Endothelial cell of umbilical vein (primary cell): ENCODE measurements at regions not wholly inside any gene's neighbourhood (a gene's known extent, or its start where the extent isn't known, plus 50 kb on each side); places are given as distances from the start of the nearest gene placed in this dataset.

ENCODE experiments used
- BruUV-seq: library from RNA; stranded (reverse); fragments of 400-500 nt; replicated peaks from 2 replicates; lab custom pipeline; 2021; lab: Mats Ljungman, UMichigan
- CTCF ChIA-PET: fragments of 300-600, 350-600 bp; sonication (Branson Sonifier 250); formaldehyde crosslinking; loops from one replicate; lab custom pipeline; 2021; ENCODE audit warnings: antibody characterized with exemption, inconsistent platforms; lab: Charles Lee
- POLR2A ChIA-PET: fragments of 300-600, 350-600 bp; sonication (Branson Sonifier 250); formaldehyde crosslinking; loops from one replicate; lab custom pipeline; 2021; ENCODE audit warnings: antibody characterized with exemption, inconsistent platforms; lab: Charles Lee
- DNase-seq: peaks from one replicate; pipeline ENCODE4 v3.0.0-alpha.2; 2011; ENCODE audit warnings: low read depth, low spot score
- FAIRE-seq: peaks from 2 replicates; lab custom pipeline; 2011; peaks lifted over from hg19 to GRCh38; lab: Jason Lieb, UNC
- H2AFZ ChIP-seq: 2 replicates; pipeline ENCODE4 v1.6.0; 2012; ENCODE audit warnings: low read depth, low read length, control low read depth, inconsistent platforms
- H3K27ac ChIP-seq: 2 replicates; pipeline ENCODE4 v1.5.1; 2011; ENCODE audit warnings: low read depth, mild to moderate bottlenecking, control low read depth, low read length, moderate library complexity; ENCODE audit not compliant: insufficient read depth
- H3K27me3 ChIP-seq, 2 experiments: 2 replicates each; pipeline versions ENCODE4 v1.6.0 to v1.6.1; 2011; ENCODE audit warnings: low read length in 2 of 2, mixed read lengths in 1 of 2; ENCODE audit not compliant: control insufficient read depth in 2 of 2, insufficient read depth in 2 of 2
- H3K36me3 ChIP-seq, 2 experiments: 2 replicates in 1 of 2; 3 replicates in 1 of 2; pipeline ENCODE4 v1.5.1; 2011; ENCODE audit warnings: low read length in 2 of 2, mild to moderate bottlenecking in 1 of 2, moderate library complexity in 1 of 2; ENCODE audit not compliant: control insufficient read depth in 2 of 2, insufficient read depth in 2 of 2; ENCODE audit errors: extremely low read depth in 1 of 2
- H3K4me1 ChIP-seq: 3 replicates; pipeline ENCODE4 v1.5.1; 2011; ENCODE audit warnings: mild to moderate bottlenecking, low read length; ENCODE audit not compliant: control insufficient read depth, insufficient read depth; ENCODE audit errors: extremely low read depth
- H3K4me2 ChIP-seq: 2 replicates; pipeline ENCODE4 v1.6.1; 2011; ENCODE audit warnings: low read length, control low read depth, mixed read lengths; ENCODE audit not compliant: insufficient read depth
- H3K4me3 ChIP-seq, 3 experiments: fragments of 200-600 bp in 1 of 3; sonication (generic), shearing (Covaris generic) in 1 of 3; replicated peaks in 1 of 3; 2 replicates each; pipeline ENCODE4 v1.5.1; 2011 to 2016; ENCODE audit warnings: control low read depth in 3 of 3, low read length in 3 of 3, mild to moderate bottlenecking in 2 of 3, inconsistent platforms in 1 of 3, low read depth in 1 of 3, moderate library complexity in 1 of 3; ENCODE audit not compliant: insufficient read depth in 1 of 3
- H3K79me2 ChIP-seq: 2 replicates; pipeline ENCODE4 v1.6.0; 2012; ENCODE audit warnings: low read length, inconsistent platforms; ENCODE audit not compliant: control insufficient read depth, insufficient read depth
- H3K9ac ChIP-seq: replicated peaks from 2 replicates; pipeline ENCODE3; 2011; ENCODE audit warnings: low read length, control low read depth; ENCODE audit not compliant: insufficient read depth; ENCODE audit errors: extremely low read depth
- H3K9me1 ChIP-seq: replicated peaks from 3 replicates; pipeline ENCODE4 v1.6.0; 2011; ENCODE audit warnings: mild to moderate bottlenecking, low read length; ENCODE audit not compliant: control insufficient read depth, insufficient read depth; ENCODE audit errors: extremely low read depth
- H3K9me3 ChIP-seq: replicated peaks from 2 replicates; pipeline ENCODE4 v1.5.1; 2012; ENCODE audit warnings: low read length, inconsistent platforms; ENCODE audit not compliant: control insufficient read depth, insufficient read depth
- H4K20me1 ChIP-seq: replicated peaks from 2 replicates; pipeline ENCODE3; 2011; ENCODE audit warnings: mild to moderate bottlenecking, low read length; ENCODE audit not compliant: control insufficient read depth, insufficient read depth; ENCODE audit errors: extremely low read depth
- EZH2 ChIP-seq: IDR thresholded peaks from 2 replicates; pipeline ENCODE4 v1.6.1; 2012; ENCODE audit warnings: borderline replicate concordance, low read depth, mild to moderate bottlenecking, moderate library complexity, low read length, inconsistent platforms; ENCODE audit not compliant: severe bottlenecking
- FOS ChIP-seq: IDR thresholded peaks from 2 replicates; pipeline ENCODE4 v1.6.1; 2011; ENCODE audit warnings: mild to moderate bottlenecking, low read length, moderate library complexity, borderline replicate concordance; ENCODE audit not compliant: insufficient read depth
- GATA2 ChIP-seq: IDR thresholded peaks from 2 replicates; pipeline ENCODE4 v1.7.0; 2011; ENCODE audit warnings: low read depth, mild to moderate bottlenecking, moderate library complexity, mixed read lengths, low read length; ENCODE audit not compliant: insufficient read length, insufficient read depth
- JUN ChIP-seq: IDR thresholded peaks from 2 replicates; pipeline ENCODE4 v1.6.1; 2011; ENCODE audit warnings: borderline replicate concordance, low read depth; ENCODE audit not compliant: insufficient read length, insufficient read depth
- MYC ChIP-seq: IDR thresholded peaks from one replicate; pipeline ENCODE4 v1.6.1; 2011; ENCODE audit warnings: mild to moderate bottlenecking, low read depth, low read length
- POLR2A ChIP-seq: IDR thresholded peaks from 2 replicates; pipeline ENCODE4 v1.6.1; 2012; ENCODE audit warnings: low read depth, mild to moderate bottlenecking, control low read depth, low read length
- POLR2AphosphoS5 ChIP-seq: IDR thresholded peaks from 2 replicates; pipeline ENCODE4 v1.6.1; 2012; ENCODE audit warnings: low read depth, mild to moderate bottlenecking, control low read depth, low read length, moderate library complexity; ENCODE audit not compliant: insufficient read depth
- dilution Hi-C: fragments of 300-500 bp; cut with MboI; formaldehyde crosslinking; loops from one replicate; pipeline ENCODE4 v1.15.0; 2019; ENCODE audit warnings: low sequenced_read_pairs; ENCODE audit not compliant: extremely low pct_ligation_motif_present
- intact Hi-C: fragments of 100-400 bp; cut with micrococcal nuclease; formaldehyde crosslinking; loops from one replicate; pipeline ENCODE4 v1.10.0; 2022
- TF ChIP-seq, protein P1 (sequence below): IDR thresholded peaks from 2 replicates; pipeline ENCODE4 v1.6.1; 2011; ENCODE audit not compliant: insufficient read depth, insufficient read length
- TF ChIP-seq, protein P2 (sequence below), 2 donors: IDR thresholded peaks; 1 replicate in 1 of 2; 2 replicates in 1 of 2; pipeline ENCODE4 v1.5.1; 2011; ENCODE audit warnings: low read length in 2 of 2, mild to moderate bottlenecking in 2 of 2, moderate library complexity in 2 of 2, control low read depth in 1 of 2, inconsistent platforms in 1 of 2, low read depth in 1 of 2; ENCODE audit not compliant: insufficient read depth in 1 of 2; ENCODE audit errors: extremely low read depth in 1 of 2

DNA sequence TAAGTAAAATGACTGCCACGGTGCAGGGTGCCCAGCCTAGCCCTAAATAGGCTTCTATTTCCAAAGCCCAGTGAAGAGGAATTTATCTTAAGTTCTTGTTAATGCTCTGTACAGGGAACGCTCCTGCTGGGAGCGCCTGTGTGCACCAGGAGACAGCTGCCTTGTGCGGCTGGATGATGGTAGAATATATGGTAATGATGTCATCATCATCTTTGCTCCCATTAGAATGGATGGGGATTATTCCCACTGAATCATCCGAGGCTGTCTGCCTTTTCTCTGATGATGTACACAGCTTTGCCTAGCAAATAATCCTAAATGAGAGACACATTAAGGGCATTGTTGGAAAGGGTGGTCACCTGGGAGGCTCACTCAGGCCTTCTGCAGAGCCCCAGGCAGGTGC is 928.1 kb downstream of the CCSER2 start:
- Histone ChIP-seq H3K79me2 (no peaks in the 10 kb centered on the region), H3K36me3 (no peaks in the 10 kb centered on the region), H3K27ac (no peak overlapping the region), H3K4me2 (no peak overlapping the region), H3K4me3 (no peak overlapping the region), H3K9ac (no peak overlapping the region), H4K20me1 (no peaks in the 10 kb centered on the region), H2AFZ (no peak overlapping the region), H3K27me3 (no peaks in the 10 kb centered on the region), H3K9me1 (no peaks in the 10 kb centered on the region), H3K4me1 (no peaks in the 10 kb centered on the region), H3K9me3 (no peaks in the 10 kb centered on the region)
- FAIRE-seq (no peak), DNase-seq (no peak)
- intact Hi-C loops (no loop called here), dilution Hi-C loops (no loop called here)
- BruUV-seq, result no TSS peak
- ChIA-PET CTCF (no interaction called here), POLR2A (no interaction called here)
- no peak for TF ChIP-seq MYC
- TF ChIP-seq POLR2AphosphoS5, result no peak
- no peak for TF ChIP-seq POLR2A
- TF ChIP-seq, protein P1, sequence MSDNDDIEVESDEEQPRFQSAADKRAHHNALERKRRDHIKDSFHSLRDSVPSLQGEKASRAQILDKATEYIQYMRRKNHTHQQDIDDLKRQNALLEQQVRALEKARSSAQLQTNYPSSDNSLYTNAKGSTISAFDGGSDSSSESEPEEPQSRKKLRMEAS, result no peak
- no peak for TF ChIP-seq FOS
- TF ChIP-seq GATA2, result no peak
- no peak for TF ChIP-seq JUN
- no peak for TF ChIP-seq EZH2

DNA sequence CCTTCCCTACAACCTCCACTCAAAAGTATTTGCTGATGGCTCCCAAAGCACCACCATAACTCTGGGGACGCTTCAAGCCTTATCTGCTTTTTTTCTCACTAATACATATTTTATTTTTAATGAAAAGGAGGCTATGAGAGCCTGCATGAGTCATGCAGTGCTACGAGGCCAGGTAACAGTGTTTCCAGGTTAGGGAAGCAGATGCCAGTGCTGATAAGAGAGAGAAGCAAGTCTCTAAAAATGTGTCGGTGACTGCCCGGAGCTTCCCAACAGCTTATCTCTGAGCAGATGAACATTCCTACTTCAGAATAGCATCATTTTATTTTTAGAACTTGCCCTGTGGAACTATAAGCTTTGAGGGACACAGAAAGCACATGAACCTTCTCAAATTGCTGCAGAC is 931.5 kb downstream of the CCSER2 start:
- Histone ChIP-seq H3K9me1 (no peaks in the 10 kb centered on the region), H3K9ac (no peak overlapping the region), H3K27ac (no peak overlapping the region), H4K20me1 (no peaks in the 10 kb centered on the region), H3K9me3 (peaks cover 2% of the 10 kb centered on the region), H3K4me3 (no peak overlapping the region), H3K4me2 (no peak overlapping the region), H3K27me3 (no peaks in the 10 kb centered on the region), H3K4me1 (no peaks in the 10 kb centered on the region), H3K36me3 (no peaks in the 10 kb centered on the region), H2AFZ (no peak overlapping the region), H3K79me2 (no peaks in the 10 kb centered on the region)
- no peak for TF ChIP-seq POLR2AphosphoS5
- TF ChIP-seq FOS, result no peak
- TF ChIP-seq, protein P2, sequence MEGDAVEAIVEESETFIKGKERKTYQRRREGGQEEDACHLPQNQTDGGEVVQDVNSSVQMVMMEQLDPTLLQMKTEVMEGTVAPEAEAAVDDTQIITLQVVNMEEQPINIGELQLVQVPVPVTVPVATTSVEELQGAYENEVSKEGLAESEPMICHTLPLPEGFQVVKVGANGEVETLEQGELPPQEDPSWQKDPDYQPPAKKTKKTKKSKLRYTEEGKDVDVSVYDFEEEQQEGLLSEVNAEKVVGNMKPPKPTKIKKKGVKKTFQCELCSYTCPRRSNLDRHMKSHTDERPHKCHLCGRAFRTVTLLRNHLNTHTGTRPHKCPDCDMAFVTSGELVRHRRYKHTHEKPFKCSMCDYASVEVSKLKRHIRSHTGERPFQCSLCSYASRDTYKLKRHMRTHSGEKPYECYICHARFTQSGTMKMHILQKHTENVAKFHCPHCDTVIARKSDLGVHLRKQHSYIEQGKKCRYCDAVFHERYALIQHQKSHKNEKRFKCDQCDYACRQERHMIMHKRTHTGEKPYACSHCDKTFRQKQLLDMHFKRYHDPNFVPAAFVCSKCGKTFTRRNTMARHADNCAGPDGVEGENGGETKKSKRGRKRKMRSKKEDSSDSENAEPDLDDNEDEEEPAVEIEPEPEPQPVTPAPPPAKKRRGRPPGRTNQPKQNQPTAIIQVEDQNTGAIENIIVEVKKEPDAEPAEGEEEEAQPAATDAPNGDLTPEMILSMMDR (IDR thresholded peaks at IDR 0.05; ENCODE audit: extremely low read depth in 1 of 2, insufficient read depth in 1 of 2, low read depth in 1 of 2, low read length in 2 of 2), result no peak
- TF ChIP-seq, protein P1, result no peak
- no peak for TF ChIP-seq POLR2A
- no peak for TF ChIP-seq GATA2
- no peak for TF ChIP-seq EZH2
- TF ChIP-seq JUN, result no peak
- no peak for TF ChIP-seq MYC
- ChIA-PET CTCF (no interaction called here), POLR2A (no interaction called here)
- FAIRE-seq, result no peak
- no peak for DNase-seq
- dilution Hi-C loops (no loop called here), intact Hi-C loops (no loop called here)
- no TSS peak for BruUV-seq
